Anterior cingulate cortex (tissue), 58 donors: ENCODE measurements at regions not wholly inside any gene's neighbourhood (a gene's known extent, or its start where the extent isn't known, plus 50 kb on each side); places are given as distances from the start of the nearest gene placed in this dataset.

ENCODE experiments used
- DNase-seq, 58 donors: peaks; one replicate each; lab custom pipeline; 2025; lab: John Stamatoyannopoulos, UW

- no peak for DNase-seq
Measured at GRCh38 chr13:64884976-64885375, 2345.2 kb downstream of the PCDH9 start.

GRCh38 chr13:64877176-64877575 is 2353.0 kb downstream of the PCDH9 start:
- no peak for DNase-seq

DNA sequence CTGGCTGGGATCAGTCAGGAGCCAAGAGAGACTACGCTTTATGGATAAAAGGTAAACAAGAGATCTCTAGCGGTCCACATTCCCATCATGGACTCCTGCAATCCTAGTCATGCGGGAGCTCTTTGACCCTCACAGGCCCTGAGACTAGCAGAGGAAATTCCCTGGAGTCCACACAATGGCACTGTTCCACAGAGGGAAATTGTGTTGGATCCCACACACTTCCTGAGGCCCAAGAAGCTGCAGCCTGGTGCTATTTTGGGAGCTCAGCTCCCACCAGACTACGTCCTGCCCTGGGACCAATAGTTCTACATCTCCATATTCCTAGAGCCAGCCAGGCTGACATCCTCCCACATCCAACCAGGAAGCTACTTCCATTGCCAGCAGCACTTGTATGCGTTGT is 2358.4 kb downstream of the PCDH9 start:
- DNase-seq: no peak

- no peak for DNase-seq
Measured at GRCh38 chr13:64869539-64869938, 2360.6 kb downstream of the PCDH9 start.

DNA sequence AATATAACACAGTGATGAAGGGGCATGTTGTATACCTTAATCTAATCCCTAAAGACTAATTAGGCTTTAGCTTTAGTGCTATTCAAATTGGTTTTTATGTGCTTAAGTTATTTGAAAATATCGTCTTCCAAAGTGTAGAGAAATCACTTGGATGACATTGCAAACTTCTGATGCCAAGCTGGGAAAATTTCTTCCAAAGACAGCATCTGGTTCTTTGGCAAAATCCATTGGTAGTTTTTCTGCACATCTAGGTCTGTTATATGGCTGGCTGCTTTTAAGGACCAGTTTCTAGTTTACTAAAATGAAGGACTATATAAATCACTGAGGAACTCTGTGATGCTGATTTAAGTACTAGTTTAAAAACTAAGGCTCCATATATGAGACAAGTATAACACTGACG is 2362.3 kb downstream of the PCDH9 start:
- no peak for DNase-seq

DNA sequence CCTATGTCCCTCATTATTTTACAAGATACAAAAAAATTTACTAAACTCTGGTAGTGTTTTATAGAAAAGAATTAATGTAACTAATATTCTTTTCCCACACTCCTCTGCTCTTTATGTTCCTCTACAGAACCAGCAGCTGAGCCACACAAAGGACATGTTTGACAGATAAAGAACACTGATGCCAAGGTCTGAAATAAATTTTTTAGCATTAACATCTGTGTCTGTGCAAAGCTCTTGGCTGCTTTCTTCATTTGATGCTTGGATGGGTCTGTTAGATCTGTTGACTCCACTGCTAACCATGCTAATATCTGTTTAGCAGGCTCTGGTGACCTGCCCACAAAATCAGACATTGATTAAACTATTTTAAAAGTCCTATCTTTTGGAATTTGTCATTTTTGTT is 2363.8 kb downstream of the PCDH9 start:
- DNase-seq: no peak

- no peak for DNase-seq
Measured at GRCh38 chr13:64855506-64855905, 2374.6 kb downstream of the PCDH9 start.

GRCh38 chr13:64850017-64850416 is 2380.1 kb downstream of the PCDH9 start:
- no peak for DNase-seq

DNA sequence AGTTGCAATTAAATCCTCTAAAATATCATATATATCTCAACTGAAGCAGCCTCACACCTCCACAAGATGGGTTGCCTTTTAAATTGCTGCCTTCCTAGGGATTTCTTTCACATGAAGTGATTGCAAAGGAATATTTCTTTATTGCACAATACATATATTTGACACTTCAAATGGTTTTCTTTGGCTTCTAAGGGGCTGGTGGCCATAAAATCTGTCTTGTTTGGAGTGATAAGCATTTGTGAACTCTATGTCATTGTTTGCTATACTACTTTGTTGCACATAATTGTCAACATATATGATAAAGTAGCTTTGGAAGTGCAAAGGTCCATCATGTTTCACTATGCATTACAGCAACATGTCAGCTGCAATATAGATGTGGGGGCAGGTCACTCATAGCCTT is 2380.9 kb downstream of the PCDH9 start:
- DNase-seq: no peak

- no peak for DNase-seq
Measured at GRCh38 chr13:64847767-64848166, 2382.4 kb downstream of the PCDH9 start.

- no peak for DNase-seq
Measured at GRCh38 chr13:64845110-64845509, 2385.0 kb downstream of the PCDH9 start.

- no peak for DNase-seq
Measured at GRCh38 chr13:64819081-64819480, 2411.1 kb downstream of the PCDH9 start.

- DNase-seq: no peak
Measured at GRCh38 chr13:64817691-64818090, 2412.4 kb downstream of the PCDH9 start.

DNA sequence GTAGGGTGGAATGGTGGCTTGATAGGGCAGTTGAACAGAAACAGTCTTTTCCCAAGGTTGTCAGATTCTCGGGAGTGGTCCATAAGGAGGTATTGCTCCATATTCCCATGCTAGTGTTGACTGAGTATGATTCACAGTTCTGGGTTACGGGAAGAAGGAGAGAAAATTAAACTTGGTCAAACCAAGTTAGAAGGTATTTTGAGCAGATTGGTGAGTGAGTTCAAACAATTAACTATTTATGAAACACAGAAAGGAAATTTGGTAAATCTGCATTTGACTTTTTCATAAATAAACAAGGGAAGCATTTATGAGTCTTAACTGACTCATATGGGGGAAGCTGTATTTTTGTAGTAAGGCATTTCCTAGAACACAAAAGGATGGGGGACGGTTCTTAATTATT is 2419.4 kb downstream of the PCDH9 start:
- DNase-seq: no peak

DNA sequence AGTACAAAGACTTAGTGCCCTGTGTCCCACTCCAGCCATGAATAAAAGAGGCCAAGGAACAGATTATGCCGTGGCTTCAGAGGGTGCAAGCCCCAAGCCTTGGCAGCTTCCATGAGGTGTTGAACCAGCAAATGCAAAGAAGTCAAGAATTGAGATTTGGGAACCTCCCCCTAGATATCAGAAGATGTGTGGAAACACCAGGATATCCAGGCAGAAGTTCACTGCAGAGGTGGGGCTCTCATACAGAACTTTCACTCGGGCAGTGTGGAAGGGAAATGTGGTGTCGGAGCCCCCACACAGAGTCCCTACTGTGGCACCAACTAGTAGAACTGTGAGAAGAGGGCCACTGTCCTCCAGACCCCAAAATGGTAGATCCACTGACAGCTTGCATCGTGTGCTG is 2421.4 kb downstream of the PCDH9 start:
- no peak for DNase-seq

- no peak for DNase-seq
Measured at GRCh38 chr13:64801768-64802167, 2428.4 kb downstream of the PCDH9 start.

DNA sequence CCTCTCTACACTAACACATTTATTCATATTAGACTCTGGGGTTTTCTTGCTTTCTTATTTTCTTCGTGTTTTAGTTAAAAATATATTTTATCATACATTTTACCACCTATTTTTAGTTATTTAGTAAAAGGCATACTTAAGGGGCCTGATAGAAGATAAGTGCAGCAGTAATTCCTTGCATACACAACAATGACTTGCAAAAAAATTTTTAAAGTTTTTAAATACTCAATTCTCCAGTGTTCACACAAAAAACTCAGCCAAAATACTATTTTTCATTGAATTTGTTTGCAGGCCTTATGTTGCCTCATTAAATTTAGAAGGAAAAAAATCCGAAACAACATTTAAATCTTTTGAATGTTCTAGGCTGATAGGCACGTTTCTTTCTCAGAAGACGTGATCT is 2431.7 kb downstream of the PCDH9 start:
- DNase-seq: no peak

DNA sequence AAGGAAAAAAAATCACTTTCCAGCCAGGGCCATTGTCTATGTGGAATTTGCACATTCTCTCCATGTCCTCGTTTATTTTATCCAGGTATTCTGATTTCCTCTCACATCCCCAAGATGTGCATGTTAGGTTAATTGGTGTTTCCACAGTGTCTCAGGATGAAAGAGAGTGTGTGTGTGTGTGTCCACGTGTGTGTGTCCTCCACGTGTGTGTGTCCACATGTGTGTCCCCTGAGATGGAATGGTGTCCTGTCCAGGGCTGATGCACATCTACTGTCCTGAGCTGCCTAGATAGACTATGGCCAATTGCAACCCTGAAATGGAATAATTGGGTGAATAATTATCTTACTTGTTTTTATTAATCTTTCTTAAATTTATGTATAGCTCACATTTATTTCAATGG is 2436.5 kb downstream of the PCDH9 start:
- DNase-seq: no peak

DNA sequence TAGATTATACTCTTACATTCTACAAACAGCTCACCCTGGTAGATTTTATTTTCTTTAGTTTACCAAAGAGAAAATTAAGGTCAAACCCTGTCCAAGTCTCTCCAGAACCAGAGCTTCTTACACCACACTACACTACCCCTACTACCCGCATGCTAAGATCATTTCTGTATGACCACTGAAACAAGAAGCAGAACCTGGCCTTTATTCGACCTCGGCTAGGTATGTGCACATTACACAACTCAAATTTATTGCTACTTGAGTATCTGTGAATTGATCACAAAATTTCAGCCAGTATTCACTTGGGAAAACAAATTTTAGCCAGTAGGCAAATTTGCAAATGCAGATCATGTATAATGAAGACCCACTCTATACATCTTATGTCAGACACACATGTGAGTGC is 2437.0 kb downstream of the PCDH9 start:
- DNase-seq: no peak

GRCh38 chr13:64791373-64791772 is 2438.8 kb downstream of the PCDH9 start:
- no peak for DNase-seq

DNA sequence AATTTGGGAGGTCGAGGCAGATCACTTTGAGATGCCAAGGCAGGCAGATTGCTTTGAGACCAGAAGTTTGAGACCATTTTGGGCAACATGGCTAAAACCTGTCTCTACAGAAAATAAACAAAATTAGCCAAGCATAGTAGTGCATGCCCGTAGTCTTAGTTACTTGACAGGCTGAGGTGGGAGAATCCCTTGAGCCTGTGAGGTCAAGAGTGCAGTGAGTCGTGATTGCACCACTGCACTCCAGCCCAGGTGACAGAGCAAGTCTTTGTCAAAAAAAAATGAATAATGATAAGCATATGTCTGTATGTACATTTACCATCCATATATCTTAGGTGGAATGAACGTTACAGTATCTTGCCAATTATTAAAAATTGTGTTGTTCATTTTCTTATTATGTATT is 2447.7 kb downstream of the PCDH9 start:
- DNase-seq: no peak

GRCh38 chr13:64778002-64778401 is 2452.1 kb downstream of the PCDH9 start:
- no peak for DNase-seq

GRCh38 chr13:64774915-64775314 is 2455.2 kb downstream of the PCDH9 start:
- DNase-seq: no peak

DNA sequence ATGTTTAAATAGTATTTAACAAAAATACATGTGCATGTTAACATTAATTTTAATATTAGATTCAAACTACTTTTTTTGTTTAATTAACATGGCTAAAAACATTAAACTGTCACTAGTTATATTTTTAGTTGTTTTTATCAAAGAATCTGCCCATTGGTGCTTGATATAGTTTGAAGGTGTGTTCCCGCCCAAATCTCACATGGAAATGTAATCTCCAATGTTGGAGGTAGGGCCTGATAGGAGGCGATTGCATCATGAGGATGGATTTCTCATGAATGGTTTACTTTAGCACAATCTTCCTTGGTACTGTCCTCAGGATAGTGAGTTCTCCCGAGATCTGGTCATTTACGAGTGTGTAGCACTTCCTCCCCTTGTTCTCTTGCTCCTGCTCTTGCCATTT is 2459.4 kb downstream of the PCDH9 start:
- DNase-seq: no peak
